ENCODE measurements at regions not wholly inside any gene's neighbourhood (a gene's known extent, or its start where the extent isn't known, plus 50 kb on each side); places are given as distances from the start of the nearest gene placed in this dataset.
"Not testable (repeated sequence)": the region's sequence is repeated elsewhere in the genome, so short reads cannot be mapped to it uniquely, and the experiment has no call there.

- not testable (repeated sequence) for DNase-seq
Measured at GRCh38 chr12:34228046-34228445, 205.8 kb downstream of the ALG10 start.

- DNase-seq, result not testable (repeated sequence)
Measured at GRCh38 chr12:34229033-34229432, 206.7 kb downstream of the ALG10 start.

- no peak for DNase-seq
Measured at GRCh38 chr12:34233618-34234017, 211.3 kb downstream of the ALG10 start.

- no peak for DNase-seq
Measured at GRCh38 chr12:34236073-34236472, 213.8 kb downstream of the ALG10 start.

- DNase-seq, result no peak
Measured at GRCh38 chr12:34244608-34245007, 222.3 kb downstream of the ALG10 start.

GRCh38 chr12:34249271-34249670 lies 227.0 kb downstream of the ALG10 start:
- no peak for DNase-seq

- not testable (repeated sequence) for DNase-seq
Measured at GRCh38 chr12:34251879-34252278, 229.6 kb downstream of the ALG10 start.

GRCh38 chr12:34253674-34254073 lies 231.4 kb downstream of the ALG10 start:
- no peak for DNase-seq

GRCh38 chr12:34257093-34257492 lies 234.8 kb downstream of the ALG10 start:
- DNase-seq, result no peak

GRCh38 chr12:34262140-34262539 lies 239.8 kb downstream of the ALG10 start:
- DNase-seq, result not testable (repeated sequence)

- no peak for DNase-seq
Measured at GRCh38 chr12:34264110-34264509, 241.8 kb downstream of the ALG10 start.

GRCh38 chr12:34273703-34274102 lies 251.4 kb downstream of the ALG10 start:
- DNase-seq, result not testable (repeated sequence)

GRCh38 chr12:34275129-34275528 lies 252.8 kb downstream of the ALG10 start:
- DNase-seq, result no peak

- DNase-seq, result no peak
Measured at GRCh38 chr12:34286483-34286882, 264.2 kb downstream of the ALG10 start.

- no peak for DNase-seq
Measured at GRCh38 chr12:34286934-34287333, 264.6 kb downstream of the ALG10 start.

GRCh38 chr12:34287437-34287836 lies 265.1 kb downstream of the ALG10 start:
- DNase-seq, result no peak

- DNase-seq, result no peak
Measured at GRCh38 chr12:34287986-34288962, 266.0 kb downstream of the ALG10 start.

GRCh38 chr12:34288963-34289345 lies 266.7 kb downstream of the ALG10 start:
- no peak for DNase-seq

GRCh38 chr12:34289431-34290380 lies 267.4 kb downstream of the ALG10 start:
- DNase-seq, result no peak

- DNase-seq, result no peak
Measured at GRCh38 chr12:34290381-34290995, 268.2 kb downstream of the ALG10 start.

- DNase-seq, result no peak
Measured at GRCh38 chr12:34291001-34291400, 268.7 kb downstream of the ALG10 start.

GRCh38 chr12:34291426-34291901 lies 269.2 kb downstream of the ALG10 start:
- no peak for DNase-seq
